Astrocyte of the hippocampus (primary cell): ENCODE measurements at regions not wholly inside any gene's neighbourhood (a gene's known extent, or its start where the extent isn't known, plus 50 kb on each side); places are given as distances from the start of the nearest gene placed in this dataset.

ENCODE experiments used
- DNase-seq: peaks from one replicate; pipeline ENCODE4 v3.0.0; 2011; ENCODE audit warnings: low read depth, low spot score

DNA sequence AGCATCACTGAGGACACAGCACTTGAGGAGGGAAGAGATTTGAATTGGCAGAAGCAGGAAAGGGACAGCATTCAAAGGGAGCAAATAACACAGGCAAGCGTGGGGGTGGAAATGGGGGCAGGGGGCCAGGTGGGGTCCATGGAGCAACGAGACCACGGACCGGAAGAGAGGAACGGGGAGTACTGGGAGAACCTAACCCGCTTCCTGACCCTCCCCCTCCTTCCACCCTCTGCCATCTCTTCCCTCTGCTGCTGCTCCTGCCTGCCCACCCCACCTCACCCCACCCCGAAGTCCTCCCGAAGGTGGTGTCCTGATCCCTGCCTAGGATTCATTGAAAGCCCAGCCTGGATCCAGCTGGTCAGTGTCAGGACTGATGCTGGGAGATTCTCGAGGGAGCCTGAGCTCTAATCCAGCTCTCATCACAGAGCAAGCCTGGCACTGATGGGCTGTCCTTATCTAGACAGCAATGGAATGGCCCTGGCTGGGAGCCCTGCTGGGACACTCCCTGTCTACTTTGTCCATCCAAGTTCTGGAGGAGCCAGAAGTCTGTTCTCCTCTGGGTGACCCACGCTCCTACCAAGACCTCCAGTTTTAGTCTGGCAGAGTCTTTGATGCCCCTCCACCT lies 105.0 kb downstream of the TRIM29 start:
- DNase-seq, result no peak

- no peak for DNase-seq
Measured at GRCh38 chr11:120031612-120032600, 106.0 kb downstream of the TRIM29 start.

- no peak for DNase-seq
Measured at GRCh38 chr11:120031156-120031555, 106.8 kb downstream of the TRIM29 start.

GRCh38 chr11:120030411-120030810 lies 107.5 kb downstream of the TRIM29 start:
- DNase-seq, result no peak

GRCh38 chr11:120029321-120029720 lies 108.6 kb downstream of the TRIM29 start:
- DNase-seq, result no peak

- no peak for DNase-seq
Measured at GRCh38 chr11:120028897-120029258, 109.0 kb downstream of the TRIM29 start.

GRCh38 chr11:120028181-120028896 lies 109.6 kb downstream of the TRIM29 start:
- DNase-seq, result no peak

DNA sequence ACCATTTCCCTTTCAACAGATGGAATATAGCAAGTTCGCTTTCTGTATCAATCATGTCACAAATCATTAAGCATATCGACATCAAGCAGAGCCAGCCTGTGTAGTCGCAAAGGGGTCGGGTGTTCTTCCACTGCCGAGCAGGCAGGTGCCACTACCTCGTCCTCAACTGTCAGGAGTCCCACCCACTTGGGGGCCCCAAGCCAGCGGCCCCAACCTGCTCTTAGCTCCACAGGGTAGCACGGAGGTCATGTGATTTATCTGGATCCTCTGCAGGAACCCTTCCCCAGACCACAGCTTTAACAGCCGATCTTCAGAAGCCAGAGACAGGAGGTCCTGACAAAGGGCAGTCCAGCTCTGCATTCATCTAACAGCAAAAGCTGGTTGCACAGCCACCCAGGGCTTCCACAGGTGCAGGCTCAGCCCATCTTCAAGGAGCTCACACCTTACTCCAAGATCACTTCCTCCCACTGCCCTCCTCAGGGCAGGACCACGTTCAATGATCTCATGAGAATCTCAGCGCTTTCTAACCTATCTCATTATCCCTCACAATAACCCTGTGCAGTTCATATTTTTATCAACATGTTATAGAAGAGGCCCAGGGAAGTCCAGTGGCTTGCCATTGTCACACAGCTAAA lies 110.2 kb downstream of the TRIM29 start:
- no peak for DNase-seq

- no peak for DNase-seq
Measured at GRCh38 chr11:120025606-120026335, 112.1 kb downstream of the TRIM29 start.

DNA sequence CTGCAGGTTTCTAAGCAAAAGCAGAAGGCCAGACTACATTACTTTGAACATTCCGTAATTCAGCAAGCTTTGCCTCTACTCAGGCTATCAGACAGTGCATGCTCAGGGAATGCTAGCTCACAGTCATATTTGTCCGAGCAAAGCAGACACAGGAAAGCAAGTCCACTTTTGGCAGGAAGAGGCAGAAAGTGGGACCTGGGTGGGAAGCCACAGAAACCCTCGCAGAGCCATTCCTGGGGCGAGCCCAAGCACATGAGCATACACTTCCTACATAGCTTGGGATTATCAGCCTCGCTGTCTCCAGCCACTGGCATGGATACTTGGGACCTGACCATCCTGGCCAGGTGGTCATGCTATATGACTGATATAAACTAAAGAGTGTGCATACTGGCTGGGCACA lies 113.3 kb downstream of the TRIM29 start:
- no peak for DNase-seq

- no peak for DNase-seq
Measured at GRCh38 chr11:120024046-120024445, 113.9 kb downstream of the TRIM29 start.

- DNase-seq, result no peak
Measured at GRCh38 chr11:120023551-120023950, 114.4 kb downstream of the TRIM29 start.

DNA sequence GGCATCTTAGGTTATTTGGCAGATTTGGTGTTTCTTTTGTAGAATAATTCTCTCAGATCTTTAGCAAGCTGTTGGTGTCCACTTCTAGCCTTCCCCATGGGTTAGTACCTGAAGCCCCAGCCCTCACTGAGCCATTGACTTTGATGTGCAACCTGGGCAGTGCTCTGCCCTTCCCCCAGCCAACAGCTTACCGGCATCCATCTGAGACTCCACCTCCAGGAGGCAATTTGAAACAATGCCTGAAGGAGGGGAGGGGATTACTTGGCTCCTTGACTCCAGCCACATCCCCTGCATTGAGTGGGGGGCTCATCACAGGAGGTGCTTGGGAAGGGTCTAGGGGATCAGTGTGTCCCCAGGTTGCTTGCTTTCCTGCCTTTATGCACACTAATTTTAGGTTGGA lies 114.8 kb downstream of the TRIM29 start:
- DNase-seq, result no peak

DNA sequence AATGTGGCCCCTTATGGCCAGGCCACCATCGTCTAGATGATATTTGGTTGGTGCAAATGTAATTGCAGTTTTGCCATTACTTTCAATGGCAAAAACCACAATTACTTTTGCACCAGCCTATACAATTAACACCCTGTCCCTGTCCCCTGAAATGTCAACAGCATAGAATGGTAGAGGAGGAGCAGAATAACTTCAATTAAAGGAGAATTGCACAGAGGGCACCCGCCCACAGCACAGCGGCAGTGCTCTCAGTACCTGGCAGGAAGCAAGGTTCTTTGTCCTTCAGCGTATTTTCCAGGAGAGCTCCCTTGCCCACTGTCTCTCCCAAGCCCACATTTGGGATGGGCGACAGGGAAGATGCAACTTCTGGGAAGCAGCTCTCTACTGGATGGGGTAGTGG lies 115.3 kb downstream of the TRIM29 start:
- DNase-seq, result no peak

- no peak for DNase-seq
Measured at GRCh38 chr11:120021978-120022377, 115.9 kb downstream of the TRIM29 start.

GRCh38 chr11:120021391-120021953 lies 116.4 kb downstream of the TRIM29 start:
- no peak for DNase-seq

DNA sequence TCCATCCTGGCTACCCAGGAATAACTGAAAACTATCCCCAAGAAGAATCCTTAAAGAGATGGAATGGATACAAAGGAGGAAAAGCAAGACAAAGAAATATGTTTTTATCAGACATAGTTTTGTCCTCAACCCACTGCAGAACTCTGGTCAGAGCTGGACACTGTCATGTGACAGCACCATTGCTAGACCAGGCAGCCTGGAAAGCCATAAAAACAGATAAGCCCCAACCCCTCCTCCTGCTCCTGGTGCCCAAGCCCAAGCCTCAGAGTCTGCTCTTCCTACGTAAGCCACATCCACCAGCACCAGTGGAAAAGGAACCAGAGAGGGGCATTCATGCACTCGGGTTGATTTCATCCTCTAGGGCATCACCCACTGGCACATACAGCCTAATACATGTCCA lies 116.9 kb downstream of the TRIM29 start:
- no peak for DNase-seq

DNA sequence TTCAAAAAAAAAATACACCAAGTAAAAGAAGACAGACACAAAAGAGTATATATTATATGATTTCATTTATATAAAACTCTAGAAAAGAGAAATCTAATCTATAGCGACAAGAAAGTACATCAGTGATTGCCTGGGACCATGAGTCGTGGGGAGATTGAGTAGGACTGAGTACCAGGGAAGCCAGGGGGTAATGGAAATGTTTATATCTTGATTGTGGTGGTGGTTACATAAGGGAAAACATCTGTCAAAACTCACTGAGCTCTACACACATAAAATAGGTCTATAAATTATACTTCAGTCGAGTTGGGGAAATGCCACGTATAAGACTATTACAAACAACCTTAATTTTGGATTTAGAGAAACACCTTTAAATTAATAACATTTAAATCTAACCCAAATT lies 117.4 kb downstream of the TRIM29 start:
- DNase-seq, result no peak

- no peak for DNase-seq
Measured at GRCh38 chr11:120019191-120019590, 118.7 kb downstream of the TRIM29 start.

- no peak for DNase-seq
Measured at GRCh38 chr11:120017582-120018150, 120.2 kb downstream of the TRIM29 start.
